ENCODE measurements at regions not wholly inside any gene's neighbourhood (a gene's known extent, or its start where the extent isn't known, plus 50 kb on each side); places are given as distances from the start of the nearest gene placed in this dataset.
"Not testable (repeated sequence)": the region's sequence is repeated elsewhere in the genome, so short reads cannot be mapped to it uniquely, and the experiment has no call there.

- DNase-seq = no peak
These were observed 198.7 kb upstream of the ADAMTS3 start for GRCh38 chr4:72767618-72768302.

GRCh38 chr4:72765788-72766187 is 196.8 kb upstream of the ADAMTS3 start:
- DNase-seq = not testable (repeated sequence)

GRCh38 chr4:72761368-72762038 is 192.5 kb upstream of the ADAMTS3 start:
- DNase-seq = peak; percentile 47 to 88

- not testable (repeated sequence) for DNase-seq
These were observed 184.4 kb upstream of the ADAMTS3 start for GRCh38 chr4:72753414-72753813.

DNA sequence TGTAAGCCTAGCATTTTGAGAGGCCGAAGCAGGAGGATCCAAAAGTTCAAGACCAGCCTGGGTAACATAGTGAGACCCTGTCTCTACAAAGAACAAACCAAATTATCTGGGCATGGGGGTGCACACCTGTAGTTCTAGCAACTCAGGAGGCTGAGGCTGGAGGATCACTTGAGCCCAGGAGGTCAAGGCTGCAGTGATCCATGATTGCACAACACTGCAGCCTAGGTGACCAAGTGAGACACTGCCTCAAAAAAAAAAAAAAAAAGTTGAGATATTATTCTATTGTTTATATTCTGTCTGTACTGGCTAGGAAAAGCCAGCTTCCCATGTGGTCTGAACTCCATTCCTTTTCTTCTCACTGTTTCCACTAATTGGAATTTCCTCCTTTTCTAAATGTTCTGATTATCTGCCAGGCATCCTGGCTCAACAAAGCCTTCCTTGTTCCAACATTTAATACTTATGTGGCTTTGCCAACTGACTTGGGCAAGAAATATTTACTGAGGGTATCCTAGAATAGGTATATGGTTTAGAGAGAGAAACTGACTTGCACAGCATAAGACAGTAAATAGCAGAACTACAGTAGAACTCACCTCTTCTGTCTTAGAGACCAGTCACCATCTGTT is 175.2 kb upstream of the ADAMTS3 start:
- no peak for DNase-seq

DNA sequence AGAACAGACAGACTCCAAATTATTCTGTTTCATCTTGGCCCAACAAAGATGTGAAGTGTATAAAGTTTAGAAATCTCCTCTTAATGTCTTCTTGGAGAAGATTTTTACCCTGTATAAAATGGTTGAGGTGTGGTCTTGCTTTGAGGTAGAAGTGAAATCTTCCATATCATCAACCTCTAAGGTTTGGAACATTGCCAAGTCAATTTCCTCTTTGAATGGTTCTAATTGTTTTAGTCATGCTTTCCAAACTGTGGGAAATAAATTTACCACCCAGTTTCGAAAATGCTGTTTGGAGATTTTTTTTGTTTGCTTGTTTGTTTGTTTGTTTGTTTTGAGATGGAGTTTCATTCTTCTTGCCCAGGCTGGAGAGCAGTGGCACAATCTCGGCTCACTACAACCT is 174.1 kb upstream of the ADAMTS3 start:
- DNase-seq = no peak

- DNase-seq = no peak
These were observed 146.3 kb upstream of the ADAMTS3 start for GRCh38 chr4:72715299-72715698.

DNA sequence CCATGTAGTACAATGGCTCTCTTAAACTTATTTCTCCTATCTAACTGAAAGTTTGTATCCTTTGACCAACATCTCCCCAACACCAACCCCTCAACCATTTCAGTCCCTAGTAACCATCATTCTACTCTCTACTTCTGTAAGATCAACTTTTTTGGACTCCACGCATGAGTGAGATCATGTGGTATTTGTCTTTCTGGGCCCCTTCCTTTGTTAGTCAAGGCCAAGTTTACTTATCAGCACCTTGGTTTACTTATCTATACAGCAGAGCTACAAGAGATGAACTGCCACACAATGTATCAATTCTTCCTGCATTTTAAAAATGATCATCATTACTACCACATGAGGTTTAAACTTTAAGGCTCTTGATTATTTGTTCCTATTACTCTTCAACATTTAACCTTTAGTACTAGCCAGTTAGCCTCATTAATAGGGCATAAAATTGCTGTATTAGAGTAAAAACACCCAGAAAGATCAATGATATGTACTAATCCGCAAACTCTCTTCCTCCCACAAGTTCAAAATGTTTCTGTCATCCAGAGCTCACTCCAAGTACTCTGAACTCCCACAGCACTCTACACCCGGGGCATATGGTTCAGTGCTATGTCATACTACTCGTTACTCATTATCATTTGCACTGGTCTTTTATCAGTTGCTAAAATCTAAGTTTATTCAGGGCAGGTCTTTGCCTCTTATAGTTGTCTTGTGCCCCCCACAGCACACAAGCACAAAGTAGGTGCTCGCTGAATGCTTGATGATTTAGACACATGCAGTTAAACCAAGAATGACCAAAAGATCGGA is 145.7 kb upstream of the ADAMTS3 start:
- no peak for DNase-seq

DNA sequence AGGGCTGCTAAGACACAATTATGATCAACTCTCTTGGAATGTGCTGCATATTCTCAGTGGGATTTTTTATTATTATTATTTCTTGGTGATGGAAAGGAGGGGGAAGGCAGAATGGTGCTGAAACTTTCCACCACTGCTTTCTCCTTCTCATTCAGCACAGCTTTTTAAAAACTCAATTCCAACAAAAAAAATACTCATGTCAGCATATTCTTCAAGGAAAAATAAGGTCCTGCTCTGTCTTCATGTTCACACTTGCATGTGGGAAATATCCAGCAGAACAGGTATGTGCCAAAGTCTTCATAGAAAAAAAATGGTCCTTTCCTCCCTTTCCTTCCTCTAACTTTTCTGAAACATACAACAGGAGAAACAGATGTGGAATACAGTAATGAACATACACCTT is 144.0 kb upstream of the ADAMTS3 start:
- no peak for DNase-seq

GRCh38 chr4:72709475-72709874 is 140.5 kb upstream of the ADAMTS3 start:
- no peak for DNase-seq

DNA sequence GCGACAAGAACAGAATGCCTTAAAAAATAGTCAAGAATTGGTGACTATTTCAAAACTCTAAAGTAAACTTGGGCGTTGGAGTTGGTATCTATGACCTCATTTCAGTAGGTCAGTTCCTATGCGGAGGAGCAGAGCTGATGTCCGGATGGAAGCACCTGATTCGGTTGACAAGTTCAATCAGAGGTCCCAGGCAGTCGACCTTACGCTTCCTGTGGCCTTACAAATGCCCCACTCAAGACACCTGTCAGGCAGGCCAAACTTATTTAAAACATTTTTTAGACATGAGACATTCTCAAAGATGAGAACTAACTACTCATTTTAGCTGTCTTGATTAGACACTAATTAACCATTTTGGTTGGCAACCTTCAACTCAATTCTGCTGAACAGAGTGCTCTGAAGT is 137.7 kb upstream of the ADAMTS3 start:
- no peak for DNase-seq

DNA sequence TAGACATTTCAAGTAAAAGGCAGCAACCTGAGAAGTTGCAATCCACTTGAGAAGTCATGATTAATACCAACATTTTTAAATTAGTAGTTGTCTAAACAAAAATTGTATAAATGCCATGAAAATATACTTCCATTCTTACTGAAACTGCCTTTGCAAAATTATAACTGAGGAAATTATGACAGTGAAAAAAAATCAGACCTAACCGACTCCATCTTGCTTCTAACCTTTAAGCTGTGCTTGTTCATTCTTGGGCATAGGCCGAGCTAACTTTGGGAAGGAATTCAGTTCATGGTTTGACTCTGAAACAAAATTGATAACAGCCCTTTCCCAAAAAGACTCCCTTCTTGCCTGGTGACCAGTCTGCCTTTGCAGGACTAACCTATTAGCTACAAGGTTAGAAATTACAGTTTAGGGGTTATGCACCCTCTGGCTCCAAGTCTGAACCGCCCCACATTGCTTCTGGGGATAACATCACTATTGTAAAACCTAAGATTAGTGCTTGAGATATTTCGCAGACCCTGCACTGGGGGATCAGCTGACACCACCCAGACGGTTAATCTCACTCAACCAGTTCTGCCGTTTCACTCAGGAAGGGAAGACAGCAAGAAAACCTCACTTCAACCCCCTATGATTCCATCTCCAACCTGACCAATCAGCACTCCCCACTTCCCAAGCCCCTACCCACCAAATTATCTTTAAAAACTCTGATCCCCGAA is 136.1 kb upstream of the ADAMTS3 start:
- DNase-seq = peak; percentile 9 to 20

DNA sequence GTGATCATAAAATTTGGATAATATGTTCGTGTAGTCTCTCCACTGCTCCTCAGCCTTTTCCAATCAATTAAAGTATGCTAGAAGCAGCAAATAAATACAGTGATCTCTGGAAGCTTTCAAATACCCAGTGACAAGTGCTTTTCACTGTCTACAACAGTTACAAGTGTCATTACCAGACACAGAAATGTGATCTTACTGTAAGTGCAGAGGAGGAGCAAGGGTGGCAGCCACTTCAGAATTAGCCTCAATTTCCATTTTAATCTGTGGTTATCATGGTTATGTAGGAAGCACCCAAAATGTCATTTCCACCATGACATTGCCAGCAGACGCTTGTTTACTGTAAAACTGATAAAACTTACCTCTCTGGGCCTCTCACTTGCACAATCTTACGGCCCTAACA is 133.9 kb upstream of the ADAMTS3 start:
- peak in 1 of 2 experiments; percentile 18 for DNase-seq

DNA sequence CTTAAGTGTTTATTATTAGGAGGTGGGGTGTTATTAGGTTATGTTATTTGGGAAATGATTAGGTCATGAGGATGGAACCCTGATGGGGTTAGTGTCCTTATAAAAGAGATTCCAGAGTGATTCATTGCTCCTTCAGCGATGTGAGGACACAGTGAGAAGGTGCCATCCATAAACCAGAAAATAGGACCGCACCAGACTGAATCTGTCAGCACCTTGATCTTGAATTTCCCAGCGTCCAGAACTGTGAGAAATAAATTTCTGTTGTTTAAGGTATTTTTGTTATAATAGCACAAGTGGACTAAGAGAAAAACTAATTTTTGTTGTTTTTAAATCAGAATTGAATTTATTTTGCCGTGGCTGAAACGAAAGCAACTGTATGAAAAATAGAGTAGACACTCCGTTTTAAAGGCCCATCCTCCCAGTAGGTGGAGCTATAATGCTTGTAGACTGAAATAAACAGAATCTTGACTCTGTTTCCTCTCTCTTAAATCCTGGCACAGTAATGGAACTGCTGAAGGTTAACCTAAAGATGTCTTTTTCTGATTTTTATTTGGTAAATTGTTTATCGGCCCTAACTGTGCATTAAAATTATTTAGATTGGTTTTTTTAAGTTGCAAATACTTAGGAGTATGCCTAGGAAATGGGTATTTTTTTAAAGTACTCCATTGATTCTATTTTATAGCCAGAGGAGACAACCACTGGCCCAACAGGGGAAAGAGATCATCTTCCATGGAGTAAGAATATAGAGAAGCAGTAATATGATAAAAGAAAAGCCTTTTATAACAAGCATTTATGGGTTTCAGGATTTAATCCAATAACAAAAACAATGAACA is 133.2 kb upstream of the ADAMTS3 start:
- peak; percentile 17 to 46 for DNase-seq

- DNase-seq = peak; percentile 45 to 93
These were observed 121.8 kb upstream of the ADAMTS3 start for GRCh38 chr4:72690771-72691170.

DNA sequence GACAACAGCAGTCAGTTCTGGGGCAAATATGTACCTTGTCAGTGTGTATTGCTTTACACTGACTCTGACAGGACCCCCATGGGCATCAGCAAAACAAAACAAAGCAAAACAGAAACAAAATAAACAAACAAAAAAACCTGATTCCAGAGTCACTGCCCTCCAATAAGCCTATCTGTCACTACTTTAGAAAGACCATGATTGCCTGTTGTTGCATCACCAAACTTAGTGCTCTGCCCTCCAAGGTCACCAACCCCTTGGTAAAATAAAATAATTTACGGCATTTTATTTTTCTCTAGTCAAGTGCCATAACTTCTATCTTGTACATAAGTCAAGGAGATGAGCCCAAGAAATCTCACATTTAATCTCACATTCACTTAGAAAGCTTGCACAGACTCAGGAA is 120.9 kb upstream of the ADAMTS3 start:
- DNase-seq = no peak

DNA sequence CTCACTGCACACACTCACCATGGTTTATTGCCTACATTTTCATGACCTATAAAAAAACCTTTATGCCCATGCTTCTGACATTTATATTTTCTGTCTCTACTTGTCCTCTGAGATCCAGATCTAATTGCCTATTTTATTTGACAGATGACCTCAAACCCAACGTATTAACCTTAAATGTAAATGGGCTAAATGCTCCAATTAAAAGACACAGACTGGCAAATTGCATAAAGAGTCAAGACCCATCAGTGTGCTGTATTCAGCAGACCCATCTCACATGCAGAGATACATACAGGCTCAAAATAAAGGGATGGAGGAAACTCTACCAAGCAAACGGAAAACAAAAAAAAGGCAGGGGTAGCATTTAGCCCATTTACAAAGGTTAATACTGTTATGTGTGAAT is 117.4 kb upstream of the ADAMTS3 start:
- DNase-seq = not testable (repeated sequence)

- DNase-seq = no peak
These were observed 110.6 kb upstream of the ADAMTS3 start for GRCh38 chr4:72679666-72680065.

DNA sequence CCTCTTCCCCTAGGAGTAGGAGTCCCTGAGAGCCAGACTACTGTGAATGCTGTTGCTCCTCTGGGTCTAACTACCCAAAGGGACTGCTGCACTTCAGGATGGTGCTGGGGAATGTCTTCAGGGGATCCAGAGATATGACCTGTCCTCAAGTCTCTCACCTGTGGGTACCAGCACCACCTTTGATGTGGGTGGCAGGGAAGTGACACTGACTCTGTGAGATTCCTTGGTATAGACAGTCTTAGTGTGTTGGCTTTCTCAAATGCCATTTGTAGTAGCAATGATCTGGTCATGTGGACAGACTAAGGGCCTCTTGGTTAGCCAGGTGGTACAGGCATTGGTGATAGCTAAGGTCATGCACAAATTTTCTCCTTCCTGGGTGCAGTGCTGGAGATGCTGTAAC is 108.9 kb upstream of the ADAMTS3 start:
- no peak for DNase-seq

DNA sequence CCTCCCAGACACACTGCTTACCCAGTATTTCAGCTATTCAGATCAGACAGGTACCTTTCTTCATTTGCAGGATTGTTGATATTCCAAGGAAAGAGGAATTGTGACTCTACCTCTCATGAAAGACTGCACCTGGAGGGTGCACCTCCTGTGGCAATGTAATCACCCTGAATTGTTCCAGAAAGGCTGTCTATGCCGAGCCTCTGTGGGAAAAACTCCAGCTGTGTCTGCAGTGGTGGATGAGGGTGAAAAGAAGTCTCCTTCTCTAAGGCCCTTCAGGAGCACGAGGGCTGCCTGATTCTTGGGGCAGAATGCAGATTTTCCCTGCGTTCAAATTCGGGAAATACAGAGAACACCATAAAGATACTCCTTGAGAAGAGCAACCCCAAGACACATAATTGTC is 108.2 kb upstream of the ADAMTS3 start:
- no peak for DNase-seq

DNA sequence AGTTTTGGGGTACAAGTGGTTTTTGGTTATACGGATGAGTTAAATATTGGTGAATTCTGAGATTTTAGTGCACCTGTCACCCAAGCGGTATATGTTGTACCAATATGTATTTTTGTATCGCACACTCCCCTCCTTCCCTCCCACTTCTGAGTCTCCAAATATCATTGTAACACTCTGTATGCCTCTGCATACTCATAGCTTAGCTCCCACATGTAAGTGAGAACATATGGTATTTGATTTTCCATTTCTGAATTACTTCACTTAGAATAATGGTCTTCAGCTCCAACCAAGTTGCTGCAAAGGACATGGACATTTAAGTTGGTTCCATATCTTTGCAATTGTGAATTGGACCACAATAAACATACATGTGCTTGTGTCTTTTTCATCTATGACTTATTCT is 103.0 kb upstream of the ADAMTS3 start:
- DNase-seq = no peak

DNA sequence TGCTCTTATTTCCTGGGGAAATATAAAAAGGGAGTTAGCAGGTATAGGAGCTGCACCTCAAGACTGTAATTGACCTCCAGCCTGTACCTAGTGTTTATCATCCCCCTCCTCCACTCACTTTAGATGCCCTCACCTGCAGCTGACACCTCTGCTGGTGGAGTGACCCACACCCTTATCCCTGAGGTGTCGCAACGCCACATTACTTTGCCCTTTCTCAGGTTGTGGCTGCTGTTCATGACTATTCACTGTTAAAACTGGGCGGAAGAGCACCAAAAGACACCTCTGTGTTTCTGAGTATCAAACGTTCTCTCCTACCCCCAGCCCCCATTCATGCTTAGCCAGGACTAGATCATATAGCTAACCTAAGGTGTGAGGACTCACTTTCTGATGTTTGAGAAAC is 101.5 kb upstream of the ADAMTS3 start:
- DNase-seq = no peak

Measured in NCI-H524 (cell line).